Eye (tissue), 1 donor: ENCODE measurements at regions not wholly inside any gene's neighbourhood (a gene's known extent, or its start where the extent isn't known, plus 50 kb on each side); places are given as distances from the start of the nearest gene placed in this dataset.

Experiments used
- DNase-seq: peaks from one replicate; pipeline ENCODE4 v3.0.0-alpha.2; 2015

- no peak for DNase-seq
Observed at GRCh38 chr10:101299211-101299610, 54.8 kb upstream of the BTRC start.

GRCh38 chr10:101301111-101301731 is 52.7 kb upstream of the BTRC start:
- no peak for DNase-seq

- DNase-seq: no peak
Observed at GRCh38 chr10:101303087-101303703, 50.8 kb upstream of the BTRC start.
